ENCODE measurements at regions not wholly inside any gene's neighbourhood (a gene's known extent, or its start where the extent isn't known, plus 50 kb on each side); places are given as distances from the start of the nearest gene placed in this dataset.

- TF ChIP-seq YY1 (IDR thresholded peaks at IDR 0.05; ENCODE audit: low read depth, low read length) (no peak), EP300 (IDR thresholded peaks at IDR 0.05; ENCODE audit: borderline replicate concordance in 1 of 2, low read depth in 2 of 2, low read length in 2 of 2) (no peak), CTCF (IDR thresholded peaks at IDR 0.05; ENCODE audit: control extremely low read depth in 1 of 3, insufficient read depth in 1 of 3, low read depth in 1 of 3, low read length in 3 of 3) (no peak), SUZ12 (IDR thresholded peaks at IDR 0.05; ENCODE audit: low read length) (no peak), SP1 (IDR thresholded peaks at IDR 0.05; ENCODE audit: low read depth, low read length) (no peak)
Measured at GRCh38 chr17:14741491-14741890, 440.6 kb downstream of the HS3ST3B1 start.

All from H1 (cell line).